LNCaP clone FGC (cell line): ENCODE measurements at regions not wholly inside any gene's neighbourhood (a gene's known extent, or its start where the extent isn't known, plus 50 kb on each side); places are given as distances from the start of the nearest gene placed in this dataset.

ENCODE experiments used
- DNase-seq: peaks from one replicate; pipeline ENCODE4 v3.0.0-alpha.2; 2011; ENCODE audit warnings: low read depth
- H3K4me3 ChIP-seq: 2 replicates; pipeline ENCODE4 v1.5.1; 2011; ENCODE audit warnings: mild to moderate bottlenecking, low read depth, low read length, control low read depth
- CTCF ChIP-seq: IDR thresholded peaks from 2 replicates; pipeline ENCODE4 v1.5.1; 2012; ENCODE audit warnings: mild to moderate bottlenecking; ENCODE audit not compliant: control insufficient read depth, insufficient read depth; ENCODE audit errors: extremely low read depth

GRCh38 chr9:8037745-8038144 lies 238.2 kb upstream of the DMAC1 start:
- no peak for DNase-seq
- no peak overlapping the region for H3K4me3 ChIP-seq
- TF ChIP-seq CTCF, result no peak

DNA sequence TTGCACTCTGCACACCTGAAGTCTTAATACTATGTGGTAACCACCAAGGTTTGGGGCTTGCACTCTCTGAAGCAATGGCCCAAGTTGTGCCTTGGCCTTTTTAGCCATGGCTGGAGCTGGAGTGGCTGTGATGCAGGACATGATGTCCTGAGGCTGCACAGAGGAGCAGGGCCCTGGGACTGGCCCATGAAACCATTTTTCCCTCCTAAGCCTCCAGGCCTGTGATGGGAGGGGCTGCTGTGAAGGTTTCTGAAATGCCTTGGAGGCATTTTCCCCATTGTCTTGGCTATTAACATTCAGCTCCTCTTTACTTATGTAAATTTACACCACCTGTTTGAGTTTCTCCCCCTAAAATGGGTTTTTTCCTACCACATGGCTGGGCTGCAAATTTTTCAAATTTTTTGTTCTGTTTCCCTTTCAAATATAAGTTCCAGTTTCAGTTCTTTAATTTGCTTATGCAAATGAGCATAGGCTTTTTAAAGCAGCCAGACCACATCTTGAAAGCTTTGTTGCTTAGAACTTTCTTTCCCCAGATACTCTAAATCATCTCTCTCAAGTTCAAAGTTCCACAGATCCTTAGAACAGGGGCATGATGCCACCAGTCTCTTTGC lies 237.4 kb upstream of the DMAC1 start:
- TF ChIP-seq CTCF, result no peak
- no peak overlapping the region for H3K4me3 ChIP-seq
- DNase-seq, result no peak

GRCh38 chr9:8033794-8034193 lies 234.2 kb upstream of the DMAC1 start:
- no peak overlapping the region for H3K4me3 ChIP-seq
- DNase-seq, result no peak
- no peak for TF ChIP-seq CTCF

DNA sequence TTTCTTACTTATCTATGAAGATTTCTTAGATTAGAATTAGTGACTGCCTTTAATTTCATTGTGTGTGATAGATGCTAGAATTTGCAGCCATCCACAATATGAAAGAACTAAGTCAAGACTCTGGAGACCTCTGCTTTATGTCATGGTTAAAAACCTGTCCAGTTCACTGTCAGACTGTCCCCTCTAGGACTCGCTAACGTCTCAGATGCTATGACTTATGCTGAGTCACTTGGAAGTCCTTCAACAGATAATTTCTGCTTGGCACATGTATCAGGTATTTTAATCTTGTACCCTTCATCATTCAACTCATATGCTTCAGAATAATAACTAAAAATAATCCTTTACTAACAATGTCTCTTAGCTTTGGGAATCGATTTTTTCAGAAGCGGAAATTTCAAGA lies 230.5 kb upstream of the DMAC1 start:
- TF ChIP-seq CTCF, result no peak
- DNase-seq, result no peak

GRCh38 chr9:8027351-8027750 lies 227.8 kb upstream of the DMAC1 start:
- H3K4me3 ChIP-seq, result no peak overlapping the region
- no peak for TF ChIP-seq CTCF
- DNase-seq, result no peak

More for the DNA sequence above, 230.5 kb upstream of the DMAC1 start:
- no peak overlapping the region for H3K4me3 ChIP-seq

- no peak for TF ChIP-seq CTCF
- no peak for DNase-seq
- H3K4me3 ChIP-seq, result no peak overlapping the region
Observed at GRCh38 chr9:8025551-8025950, 226.0 kb upstream of the DMAC1 start.

DNA sequence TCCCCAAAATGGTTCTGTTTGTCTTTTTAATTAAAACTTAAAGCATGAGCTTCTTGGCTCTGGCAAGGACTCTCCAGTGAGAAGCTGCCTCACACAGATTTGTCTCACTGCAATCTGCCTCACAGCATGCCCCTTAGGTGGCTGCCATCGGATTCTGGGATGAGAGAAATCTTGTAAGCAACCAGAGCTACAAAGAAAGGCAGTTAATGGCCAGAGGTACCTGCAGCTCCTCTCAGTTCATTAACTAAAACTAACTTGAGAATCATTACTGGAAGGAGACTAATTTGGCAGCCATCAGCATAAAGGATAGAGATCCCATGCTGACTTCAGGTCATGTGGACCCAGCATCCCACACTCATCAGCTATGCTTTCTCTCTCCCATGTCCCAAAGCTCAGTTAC lies 220.6 kb upstream of the DMAC1 start:
- no peak overlapping the region for H3K4me3 ChIP-seq
- DNase-seq, result no peak
- no peak for TF ChIP-seq CTCF
